H4 (cell line): ENCODE measurements at regions not wholly inside any gene's neighbourhood (a gene's known extent, or its start where the extent isn't known, plus 50 kb on each side); places are given as distances from the start of the nearest gene placed in this dataset.

Experiments
- DNase-seq: peaks from one replicate; pipeline ENCODE4 v3.0.0-alpha.2; 2015; ENCODE audit warnings: low spot score

- DNase-seq = no peak
Measured at GRCh38 chr5:167533814-167534795, 757.3 kb upstream of the WWC1 start.

GRCh38 chr5:167539747-167540146 is 751.7 kb upstream of the WWC1 start:
- DNase-seq = no peak

- no peak for DNase-seq
Measured at GRCh38 chr5:167546270-167546669, 745.2 kb upstream of the WWC1 start.

- no peak for DNase-seq
Measured at GRCh38 chr5:167552356-167552755, 739.1 kb upstream of the WWC1 start.

GRCh38 chr5:167553511-167553910 is 737.9 kb upstream of the WWC1 start:
- DNase-seq = no peak

- DNase-seq = no peak
Measured at GRCh38 chr5:167554564-167555290, 736.7 kb upstream of the WWC1 start.

- DNase-seq = no peak
Measured at GRCh38 chr5:167555565-167556166, 735.8 kb upstream of the WWC1 start.

GRCh38 chr5:167557359-167557758 is 734.1 kb upstream of the WWC1 start:
- no peak for DNase-seq

- DNase-seq = no peak
Measured at GRCh38 chr5:167561796-167562195, 729.6 kb upstream of the WWC1 start.

- DNase-seq = no peak
Measured at GRCh38 chr5:167564275-167564674, 727.2 kb upstream of the WWC1 start.

GRCh38 chr5:167565189-167565954 is 726.1 kb upstream of the WWC1 start:
- peak; percentile 48 for DNase-seq

- no peak for DNase-seq
Measured at GRCh38 chr5:167570431-167570830, 721.0 kb upstream of the WWC1 start.

GRCh38 chr5:167571824-167572223 is 719.6 kb upstream of the WWC1 start:
- DNase-seq = no peak

GRCh38 chr5:167573370-167574127 is 717.9 kb upstream of the WWC1 start:
- peak; percentile 45 for DNase-seq

GRCh38 chr5:167574464-167574863 is 717.0 kb upstream of the WWC1 start:
- DNase-seq = no peak

- no peak for DNase-seq
Measured at GRCh38 chr5:167575330-167575729, 716.1 kb upstream of the WWC1 start.

GRCh38 chr5:167576126-167576525 is 715.3 kb upstream of the WWC1 start:
- no peak for DNase-seq

GRCh38 chr5:167576897-167577296 is 714.5 kb upstream of the WWC1 start:
- DNase-seq = no peak

GRCh38 chr5:167577616-167578015 is 713.8 kb upstream of the WWC1 start:
- no peak for DNase-seq

- DNase-seq = peak; percentile 20
Measured at GRCh38 chr5:167578977-167579692, 712.3 kb upstream of the WWC1 start.
